GM19324 (cell line): ENCODE measurements at regions not wholly inside any gene's neighbourhood (a gene's known extent, or its start where the extent isn't known, plus 50 kb on each side); places are given as distances from the start of the nearest gene placed in this dataset.

Source experiments
- ATAC-seq: cut with Tn5 transposase; IDR thresholded peaks from one replicate; pipeline ENCODE4 v1.9.1; 2021; ENCODE audit warnings: mild to moderate bottlenecking, moderate library complexity; ENCODE audit not compliant: unreplicated experiment, low FRiP score

DNA sequence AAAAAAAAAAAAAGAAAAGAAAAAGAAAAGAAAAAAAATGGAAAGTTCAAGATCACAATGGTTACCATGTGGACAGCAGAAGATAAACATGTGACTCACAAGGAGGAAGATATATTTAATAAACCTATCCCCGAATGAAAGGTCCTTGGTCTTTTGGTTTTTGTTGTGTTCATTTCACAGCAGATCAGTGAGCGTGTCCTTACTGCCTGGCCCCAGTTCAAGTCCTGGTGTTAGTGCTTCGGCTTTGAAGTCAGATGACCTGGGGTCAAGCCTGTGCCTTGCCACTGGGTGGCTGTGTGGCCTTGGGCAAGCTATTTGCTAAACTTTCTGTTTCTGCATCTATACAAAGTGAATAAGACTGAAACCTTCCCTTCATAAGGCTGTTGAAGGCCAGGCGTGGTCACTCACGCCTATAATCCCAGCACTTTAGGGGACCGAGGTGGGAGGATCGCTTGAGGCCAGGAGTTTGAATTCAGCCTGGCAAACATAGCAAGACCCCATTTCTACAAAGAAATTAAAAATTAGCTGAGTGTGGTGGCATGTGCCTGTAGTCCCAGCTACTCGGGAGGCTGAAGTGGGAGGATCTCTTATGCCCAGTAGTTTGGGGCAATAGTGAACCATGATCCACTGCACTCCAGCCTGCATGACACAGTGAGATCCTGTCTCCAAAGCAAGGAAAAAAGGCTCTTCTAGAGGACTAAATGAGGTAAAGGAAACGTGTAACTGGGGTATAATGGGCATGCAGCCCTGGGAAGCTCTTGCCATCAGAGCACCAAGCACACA lies 94.5 kb upstream of the SPATA31D4 start:
- no peak for ATAC-seq

DNA sequence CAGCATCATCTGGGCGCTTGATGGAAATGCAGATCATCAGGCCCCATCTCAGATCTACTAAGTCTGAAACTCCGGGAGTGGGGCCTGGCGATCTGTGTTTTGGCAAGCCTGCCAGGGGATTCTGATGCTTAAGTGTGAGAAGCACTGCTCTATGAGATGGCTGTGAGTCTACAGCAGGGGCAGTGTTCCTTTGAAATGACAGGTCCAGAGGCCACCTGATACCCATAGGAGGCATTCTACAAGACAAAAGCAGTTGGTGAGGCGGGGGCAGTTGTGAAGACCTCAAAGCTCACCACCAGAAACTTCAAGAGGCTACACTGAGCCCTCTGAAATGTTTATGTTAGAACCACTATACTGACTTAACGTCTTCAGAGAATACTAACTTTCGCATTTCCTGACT lies 86.9 kb upstream of the SPATA31D4 start:
- no peak for ATAC-seq

DNA sequence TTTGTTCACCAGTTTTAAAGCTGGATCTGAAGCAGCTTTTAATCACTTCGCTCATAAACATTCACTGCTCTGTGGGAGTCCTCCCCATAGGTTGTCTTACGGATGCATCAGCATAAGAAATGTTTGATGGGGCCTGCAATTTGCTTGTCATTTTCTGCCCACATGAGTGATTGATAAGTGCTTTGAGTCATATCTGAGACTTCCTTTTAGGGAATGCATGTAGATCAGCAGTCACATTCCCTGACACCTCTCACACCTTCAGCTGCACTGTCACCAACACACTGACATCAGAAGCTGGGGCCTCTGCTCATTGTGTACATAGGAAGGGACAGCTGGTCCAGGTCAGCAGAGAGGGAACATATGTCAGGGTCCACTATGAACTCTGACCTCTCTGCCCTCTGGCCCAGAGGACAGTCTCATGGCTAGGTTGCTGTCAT lies 84.1 kb upstream of the SPATA31D4 start:
- ATAC-seq = no peak

DNA sequence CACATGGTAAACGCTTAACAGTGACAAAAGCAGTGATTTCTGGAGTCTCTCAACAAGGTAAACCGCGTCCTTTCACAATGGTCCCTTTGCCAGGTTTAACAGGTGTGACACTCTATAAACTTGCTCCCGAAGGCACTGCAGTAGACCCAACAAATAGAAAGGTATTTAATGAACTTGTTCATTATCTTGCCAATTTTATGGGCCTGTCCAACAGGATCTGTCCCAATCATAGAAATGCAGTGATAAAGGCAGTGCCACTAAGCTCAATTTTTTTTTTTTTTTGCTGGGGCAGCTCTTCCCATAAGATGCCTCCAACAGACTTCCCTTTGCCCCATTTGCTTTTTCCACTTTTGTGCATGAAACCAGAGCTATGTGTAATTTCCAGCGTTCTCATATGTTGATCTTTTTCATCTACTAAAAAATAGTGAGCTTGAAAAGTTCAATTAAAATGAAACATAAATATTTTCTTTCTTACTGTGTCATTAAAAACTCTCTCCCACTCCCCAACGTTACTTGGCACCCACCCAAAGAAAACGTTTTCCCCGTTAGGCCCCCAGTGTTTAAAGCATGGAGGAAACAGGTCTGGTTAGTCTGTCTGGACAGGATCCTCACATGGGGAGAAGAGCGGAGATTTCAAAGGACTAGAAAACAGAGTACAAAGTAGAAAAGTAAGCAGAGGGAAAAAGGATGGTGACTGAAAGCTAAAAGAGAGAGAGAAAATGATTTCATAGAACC lies 80.9 kb upstream of the SPATA31D4 start:
- ATAC-seq = no peak

DNA sequence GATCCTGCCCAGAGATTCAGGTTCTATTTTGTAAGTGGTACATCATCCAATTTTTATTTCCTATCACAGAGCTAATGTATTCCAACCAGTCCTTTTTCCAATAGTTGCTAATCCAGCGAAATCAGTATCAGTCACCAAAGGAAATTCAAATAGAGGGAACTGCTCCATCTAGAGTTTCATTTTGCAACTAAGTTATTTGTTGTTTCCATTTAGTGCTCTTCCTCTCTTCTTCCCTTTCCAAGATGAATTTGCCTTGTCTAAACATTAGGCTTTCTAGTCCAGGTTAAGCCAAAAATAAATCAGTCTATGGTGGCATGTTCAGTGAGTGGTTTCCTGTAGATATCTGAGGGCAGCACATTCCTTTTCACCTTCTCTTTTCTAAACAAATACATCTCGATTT lies 79.8 kb upstream of the SPATA31D4 start:
- ATAC-seq = no peak

DNA sequence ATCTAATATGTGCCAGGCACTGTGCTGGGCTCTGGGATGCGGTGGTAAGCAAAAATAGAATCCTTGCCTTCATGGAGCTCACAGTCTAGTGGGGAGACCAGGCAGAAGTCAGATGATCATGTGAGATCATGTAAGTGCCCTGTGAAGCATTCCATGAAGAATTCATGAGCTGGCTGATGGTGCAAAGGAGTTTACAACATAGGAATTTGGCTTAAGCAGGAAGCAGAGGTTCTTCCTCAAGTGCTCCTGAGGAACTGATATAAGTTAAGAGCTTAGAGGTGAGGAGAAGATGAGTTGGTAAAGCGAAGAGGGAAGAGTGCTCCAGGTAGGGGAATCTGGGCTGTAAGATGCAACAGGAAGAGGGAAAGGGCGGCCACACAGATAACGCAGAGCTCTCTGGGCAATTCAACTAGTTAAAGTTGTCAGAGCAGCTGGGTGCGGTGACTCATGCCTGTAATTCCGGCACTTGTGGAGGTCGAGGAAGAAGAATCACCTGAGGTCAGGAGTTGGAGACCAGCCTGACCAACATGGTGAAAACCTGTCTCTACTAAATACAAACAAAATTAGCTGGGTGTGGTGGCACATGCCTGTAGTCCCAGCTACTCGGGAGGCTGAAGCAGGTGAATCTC lies 78.5 kb upstream of the SPATA31D4 start:
- ATAC-seq = no peak

DNA sequence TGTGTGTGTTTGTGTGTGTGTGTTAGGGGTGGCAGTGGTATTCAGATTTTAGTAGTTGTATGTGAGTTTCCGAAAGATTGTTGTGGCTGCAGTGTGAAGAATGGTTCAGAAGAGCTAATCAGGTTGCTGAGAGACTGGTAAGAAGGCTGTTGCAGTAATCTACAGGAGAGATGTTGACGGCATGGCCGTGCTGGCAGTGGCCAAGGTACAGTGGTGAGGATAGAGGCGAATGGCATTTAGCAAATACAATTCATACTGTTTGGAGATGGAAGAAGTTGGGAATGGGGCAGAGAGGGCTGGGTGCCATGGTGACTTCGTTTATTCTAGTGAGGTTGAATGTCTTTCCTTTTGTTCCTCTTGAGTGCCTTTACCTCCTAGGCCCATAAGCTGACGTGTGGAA lies 77.5 kb upstream of the SPATA31D4 start:
- ATAC-seq = no peak

DNA sequence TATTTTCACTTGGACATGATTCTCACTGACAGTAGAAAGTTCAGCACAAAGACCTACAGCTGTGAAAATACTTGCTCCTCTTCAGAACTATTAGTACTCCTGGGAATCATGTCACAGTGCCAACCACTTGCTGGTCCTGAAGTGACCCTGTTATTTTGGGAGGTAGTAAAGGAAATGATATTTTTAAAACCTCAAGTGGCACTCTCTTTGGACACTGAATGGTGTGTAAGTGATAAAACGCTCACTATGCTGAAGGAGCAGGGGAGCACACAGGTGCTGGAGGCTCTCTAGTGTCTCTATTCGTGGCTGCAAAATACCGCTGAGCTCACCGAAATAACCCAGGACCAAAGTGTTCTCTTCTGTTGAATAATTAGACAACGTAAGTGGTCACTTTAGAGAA lies 76.9 kb upstream of the SPATA31D4 start:
- no peak for ATAC-seq

DNA sequence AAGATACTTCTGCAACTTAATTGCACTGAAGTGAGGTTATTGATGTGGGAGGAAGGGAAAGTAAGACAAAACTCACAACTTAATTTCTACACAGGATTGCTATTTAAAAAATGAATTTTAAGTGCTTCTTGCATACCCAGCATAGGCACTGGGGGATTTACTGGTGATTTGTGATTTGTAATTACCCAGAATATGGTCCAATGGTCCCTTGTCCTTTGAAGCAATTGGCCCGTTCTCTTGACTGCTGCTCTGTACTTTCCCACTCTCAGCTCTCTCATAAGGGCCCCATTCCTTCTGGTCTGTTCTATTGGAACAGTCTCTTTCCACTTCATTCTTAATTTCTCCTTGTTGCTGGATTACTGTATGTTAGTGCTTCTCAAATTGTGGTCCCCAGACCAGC lies 75.4 kb upstream of the SPATA31D4 start:
- no peak for ATAC-seq

DNA sequence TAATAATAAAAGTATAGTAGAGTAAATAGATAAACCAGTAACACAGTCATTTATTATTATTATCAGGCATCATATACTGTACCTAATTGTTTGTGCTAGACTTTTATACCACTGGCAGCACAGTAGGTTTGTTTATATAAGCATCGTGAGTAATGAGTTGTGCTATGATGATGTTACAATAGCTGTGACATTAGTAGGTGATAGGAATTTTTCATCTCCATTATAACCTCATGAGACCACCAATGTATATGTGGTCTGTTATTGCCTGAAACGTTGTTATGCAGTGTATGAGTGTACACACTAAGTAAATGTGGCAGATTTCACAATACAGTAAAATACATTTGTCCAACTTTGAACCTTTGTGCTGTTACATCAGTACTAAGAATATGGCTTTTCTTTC lies 72.7 kb upstream of the SPATA31D4 start:
- no peak for ATAC-seq

DNA sequence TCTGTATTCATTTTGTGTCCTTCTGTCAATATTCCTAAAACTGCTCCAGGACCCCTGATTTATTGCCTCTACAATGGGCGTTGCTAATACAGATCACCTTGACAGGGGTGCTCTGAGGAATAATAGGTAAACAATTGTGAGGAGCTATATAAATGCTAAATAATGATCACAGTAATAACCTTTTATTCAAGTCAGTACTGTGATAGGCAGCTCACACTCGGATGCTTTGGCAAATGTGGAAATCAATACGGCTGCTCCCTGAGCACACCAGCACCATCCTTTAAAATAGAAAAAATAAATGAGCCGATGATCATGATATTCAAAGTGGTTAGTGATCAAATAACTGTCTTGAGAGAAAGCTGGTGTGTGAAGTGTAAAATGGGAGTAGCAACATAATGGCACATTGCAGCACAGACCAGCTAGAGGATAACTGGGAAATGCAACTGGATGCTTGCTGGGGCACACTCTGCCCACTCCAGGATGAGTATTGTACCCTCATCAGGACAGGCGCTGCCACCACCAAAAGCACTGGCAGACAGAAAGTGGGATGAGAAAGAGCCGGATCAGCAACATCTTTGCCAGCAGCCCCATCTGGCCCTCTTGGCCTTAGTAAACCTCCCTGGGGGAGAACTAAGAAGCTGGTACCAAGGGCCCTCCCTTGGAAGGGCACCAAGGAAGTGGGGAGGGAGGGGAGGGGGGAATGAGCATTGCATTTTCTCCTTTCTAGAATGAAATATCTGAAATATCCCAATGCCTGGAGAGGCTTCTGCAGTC lies 69.4 kb upstream of the SPATA31D4 start:
- ATAC-seq = no peak

DNA sequence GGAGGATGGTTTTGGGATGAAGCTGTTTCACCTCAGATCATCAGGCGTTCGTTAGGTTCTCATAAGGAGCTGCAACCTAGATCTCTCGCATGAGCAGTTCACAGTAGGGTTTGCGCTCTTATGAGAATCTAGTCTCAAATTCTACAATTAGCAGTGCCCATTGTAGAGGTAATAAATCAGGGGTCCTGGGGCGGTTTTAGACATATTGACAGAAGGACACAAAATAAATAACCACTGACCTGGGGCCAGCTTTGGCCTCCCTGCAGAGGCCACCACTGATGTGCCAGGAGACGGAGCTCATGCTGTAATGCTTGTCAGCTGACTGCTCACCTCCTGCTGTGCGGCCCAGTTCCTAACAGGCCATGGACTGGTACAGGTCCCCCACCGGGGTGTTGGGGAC lies 67.6 kb upstream of the SPATA31D4 start:
- ATAC-seq = no peak

DNA sequence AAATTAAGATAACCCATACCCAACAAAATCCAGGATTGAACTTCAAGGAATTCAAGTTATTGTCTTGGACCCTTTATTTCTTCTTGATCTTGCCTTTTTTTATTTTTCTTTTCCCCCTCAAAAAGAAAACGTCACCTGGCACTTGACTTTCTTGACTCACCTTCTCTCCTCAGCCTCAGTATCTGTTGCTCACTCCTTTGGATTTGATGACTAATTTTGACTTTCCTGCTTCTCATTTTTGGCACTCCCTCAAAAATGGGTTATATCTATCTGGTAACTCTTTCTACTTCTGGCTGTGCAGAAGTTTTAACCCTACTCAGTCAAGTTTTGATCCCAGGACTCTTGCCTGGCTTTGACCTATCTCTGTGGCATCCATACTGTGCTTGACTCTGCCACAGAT lies 66.6 kb upstream of the SPATA31D4 start:
- ATAC-seq = no peak

DNA sequence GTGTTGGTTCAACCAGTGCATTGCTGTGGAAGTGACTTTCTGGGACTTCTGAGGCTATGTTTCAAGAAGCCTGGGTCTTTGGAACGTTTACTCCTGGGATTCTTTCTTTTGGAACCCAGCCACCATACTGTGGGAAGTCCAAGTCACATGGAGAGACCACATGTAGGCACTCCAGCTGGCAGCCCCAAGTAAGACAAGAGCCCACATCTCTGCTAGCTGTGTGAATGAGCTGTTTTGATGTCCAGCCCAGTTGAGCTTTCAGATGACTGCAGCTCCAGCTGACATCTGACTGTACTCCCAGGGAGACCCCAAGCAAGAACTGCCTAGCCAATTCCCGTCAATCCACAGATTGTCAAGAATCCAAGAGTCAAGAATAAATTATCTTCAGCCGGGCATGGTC lies 60.1 kb upstream of the SPATA31D4 start:
- ATAC-seq = no peak

DNA sequence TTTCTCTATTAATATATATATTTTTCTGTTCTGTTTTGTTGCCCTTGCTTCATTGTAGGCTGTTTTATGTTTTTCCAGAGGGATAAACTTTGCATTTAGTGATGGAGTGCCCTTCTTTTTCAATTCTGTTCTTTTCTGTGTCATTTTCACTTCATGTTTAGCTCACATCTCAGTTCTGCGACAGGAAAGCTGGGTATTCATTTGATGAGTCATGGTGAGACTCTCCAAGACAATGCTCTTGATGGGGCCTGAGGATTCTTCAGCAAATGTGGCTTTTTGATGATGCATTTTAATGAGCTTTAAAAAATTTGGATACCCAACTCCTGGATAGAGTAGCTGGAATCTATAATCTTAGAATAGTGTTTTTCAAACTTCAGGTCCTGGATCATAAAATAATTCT lies 56.5 kb upstream of the SPATA31D4 start:
- ATAC-seq = no peak

DNA sequence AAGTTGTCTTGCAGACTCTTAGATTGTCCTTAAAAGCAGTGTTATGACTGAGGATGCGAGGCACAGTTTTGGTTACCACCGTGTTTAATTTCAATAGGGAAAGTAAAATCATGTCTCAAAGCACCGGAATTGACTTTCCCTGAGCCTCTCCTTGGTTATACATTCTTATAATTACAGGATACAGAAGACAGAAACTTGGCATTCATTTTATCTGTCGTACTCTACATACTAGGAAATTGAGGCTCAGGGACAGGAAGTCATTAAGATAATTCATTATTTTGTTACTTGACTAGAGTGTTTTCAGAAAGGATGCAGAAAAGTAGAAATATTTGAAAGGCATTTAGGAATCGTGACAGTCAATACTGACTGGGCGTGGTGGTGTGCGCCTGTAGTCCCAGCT lies 54.0 kb upstream of the SPATA31D4 start:
- no peak for ATAC-seq

DNA sequence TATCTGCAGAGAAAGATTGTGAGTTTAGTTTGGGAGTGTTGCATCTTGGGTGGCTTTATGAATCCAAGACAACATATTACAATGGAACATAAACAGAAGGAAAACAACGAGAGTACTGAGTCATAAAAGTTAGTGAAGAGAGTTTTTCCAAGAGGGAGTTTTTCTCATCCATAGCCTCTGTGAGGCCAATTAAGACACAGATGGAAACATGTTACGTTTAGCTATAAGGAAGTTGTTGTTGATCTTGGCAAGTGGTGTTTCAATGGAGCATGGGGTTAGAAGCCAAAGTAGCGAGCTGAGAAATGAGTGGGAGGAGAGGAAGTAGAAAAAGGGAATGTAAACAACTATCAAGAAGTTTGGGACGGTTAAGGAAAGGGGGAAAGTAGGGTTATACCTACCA lies 53.3 kb upstream of the SPATA31D4 start:
- no peak for ATAC-seq

DNA sequence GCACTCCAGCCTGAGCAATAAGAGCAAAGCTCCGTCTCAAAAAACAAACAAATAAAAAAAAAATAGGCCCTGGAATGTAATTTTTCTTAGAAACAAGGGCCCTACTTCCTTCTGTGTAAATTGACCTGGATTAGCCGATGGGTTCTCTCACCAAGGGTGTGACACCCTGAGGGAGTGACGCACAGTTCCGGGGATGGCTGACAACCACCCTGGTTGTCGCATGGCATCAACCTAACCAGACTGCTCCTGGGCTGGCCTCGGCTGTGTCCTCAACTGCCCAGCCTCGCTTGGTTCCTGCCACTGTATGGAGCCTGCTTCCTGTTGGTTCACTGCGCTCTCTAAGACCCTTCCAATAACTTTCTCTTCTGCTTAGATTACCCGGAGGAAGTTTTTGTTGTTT lies 51.2 kb upstream of the SPATA31D4 start:
- ATAC-seq = no peak
